ENCODE measurements at regions not wholly inside any gene's neighbourhood (a gene's known extent, or its start where the extent isn't known, plus 50 kb on each side); places are given as distances from the start of the nearest gene placed in this dataset.

DNA sequence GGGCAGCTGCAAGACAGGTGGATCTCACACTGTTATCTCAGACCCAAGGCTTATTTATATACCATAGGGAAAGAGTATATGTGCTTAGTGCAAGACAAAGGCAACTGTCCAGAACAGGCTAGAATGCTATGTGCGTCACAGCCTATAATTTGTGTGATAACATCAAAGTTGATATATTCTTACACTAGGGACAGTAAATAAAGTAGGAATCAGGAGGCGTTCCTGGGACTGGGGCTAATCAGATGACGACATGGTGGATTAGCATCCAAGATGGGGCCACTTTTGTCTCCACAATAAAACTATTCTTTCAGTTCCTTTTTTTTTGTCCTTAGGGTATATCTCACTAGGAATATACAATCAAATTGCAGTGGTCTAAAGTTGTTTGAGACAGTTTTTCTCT, 54.9 kb upstream of the IER3 start:
- TF ChIP-seq CTCF (optimal IDR thresholded peaks at IDR 0.05 in 1 of 3, IDR thresholded peaks at IDR 0.05 in 1 of 3, conservative IDR thresholded peaks at IDR 0.05 in 1 of 3; ENCODE audit: extremely low read depth in 1 of 3, insufficient read depth in 2 of 3, low read length in 3 of 3) (no peak), EZH2 (IDR thresholded peaks at IDR 0.05; ENCODE audit: low read length) (no peak)

Measured in keratinocyte (primary cell).